Small intestine (tissue), 7 donors: ENCODE measurements at regions not wholly inside any gene's neighbourhood (a gene's known extent, or its start where the extent isn't known, plus 50 kb on each side); places are given as distances from the start of the nearest gene placed in this dataset.

Experiments
- DNase-seq, 2 donors: peaks; one replicate each; pipeline versions ENCODE4 v3.0.0 to v3.0.0-alpha.2; 2013
- FAIRE-seq: peaks from 2 replicates; lab custom pipeline; 2012; peaks lifted over from hg19 to GRCh38; lab: Jason Lieb, UNC
- H3K27ac ChIP-seq, 3 donors: one replicate each; pipeline ENCODE4 v1.5.1; 2013; ENCODE audit warnings: low read length in 2 of 3, mild to moderate bottlenecking in 2 of 3, control low read depth in 1 of 3, inconsistent platforms in 1 of 3, low read depth in 1 of 3, moderate library complexity in 1 of 3
- H3K27me3 ChIP-seq, 3 donors: one replicate each; pipeline ENCODE4 v1.6.1; 2013; ENCODE audit warnings: low read length in 3 of 3, inconsistent platforms in 1 of 3; ENCODE audit not compliant: control insufficient read depth in 3 of 3, insufficient read depth in 3 of 3
- H3K36me3 ChIP-seq, 3 donors: one replicate each; pipeline ENCODE4 v1.6.1; 2013; ENCODE audit warnings: low read length in 3 of 3, inconsistent platforms in 1 of 3, low read depth in 1 of 3, mild to moderate bottlenecking in 1 of 3, moderate library complexity in 1 of 3; ENCODE audit not compliant: control insufficient read depth in 3 of 3, insufficient read depth in 2 of 3
- H3K4me1 ChIP-seq, 3 donors: one replicate each; pipeline ENCODE4 v1.6.1; 2013; ENCODE audit warnings: low read length in 2 of 3, inconsistent platforms in 1 of 3, low read depth in 1 of 3, mild to moderate bottlenecking in 1 of 3, moderate library complexity in 1 of 3; ENCODE audit not compliant: control insufficient read depth in 3 of 3, insufficient read depth in 2 of 3
- H3K4me3 ChIP-seq, 3 donors: one replicate each; pipeline ENCODE4 v1.5.1; 2013; ENCODE audit warnings: low read length in 3 of 3, control low read depth in 1 of 3, inconsistent platforms in 1 of 3, low read depth in 1 of 3, mild to moderate bottlenecking in 1 of 3, moderate library complexity in 1 of 3
- H3K9me3 ChIP-seq, 2 donors: one replicate each; pipeline ENCODE4 v1.6.1; 2013; ENCODE audit warnings: low read depth in 1 of 2, low read length in 1 of 2; ENCODE audit not compliant: control insufficient read depth in 2 of 2, insufficient read depth in 1 of 2
- WGBS, 3 donors: extraction: QIAGEN DNeasy Blood & Tissue Kit; methylation state at CpG; one replicate each; pipeline ENCODE4 v1.1.7; 2013; 5-methylcytosine and 5-hydroxymethylcytosine counted together
- donor health status: healthy with polysubstance abuse.
- donor health status: control.
- donor health status: control.
- donor health status: Bipolar disorder and iron deficiency.
- donor health status: healthy.

DNA sequence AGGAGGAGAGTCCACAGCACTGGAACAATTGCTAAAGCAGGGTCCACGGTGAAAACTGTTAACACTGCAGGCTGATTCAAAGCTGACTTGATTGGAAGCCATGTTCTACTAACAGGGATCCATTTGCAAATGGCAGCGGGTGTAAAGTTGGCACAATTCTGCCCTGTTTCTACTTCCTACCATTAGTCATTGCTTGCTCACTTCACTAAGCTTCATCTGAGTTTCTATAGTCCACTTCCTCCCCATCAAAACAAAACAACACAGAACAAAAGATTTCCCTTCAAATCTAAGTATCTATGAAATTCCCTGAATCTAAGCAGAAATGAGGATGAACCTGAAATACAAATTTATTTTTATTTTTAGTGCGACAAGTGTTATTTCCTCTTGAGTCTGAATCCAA is 187.4 kb upstream of the SOX11 start:
- DNase-seq (no peak), FAIRE-seq (no peak)
- Histone ChIP-seq H3K27ac (no peak overlapping the region), H3K27me3 (no peaks in the 10 kb centered on the region), H3K36me3 (no peaks in the 10 kb centered on the region), H3K4me3 (no peak overlapping the region), H3K9me3 (no peaks in the 10 kb centered on the region), H3K4me1 (no peaks in the 10 kb centered on the region)
- WGBS, 3 donors: 77 to 83% (median 81%) methylated on average over 3 of the region's 3 CpGs

DNA sequence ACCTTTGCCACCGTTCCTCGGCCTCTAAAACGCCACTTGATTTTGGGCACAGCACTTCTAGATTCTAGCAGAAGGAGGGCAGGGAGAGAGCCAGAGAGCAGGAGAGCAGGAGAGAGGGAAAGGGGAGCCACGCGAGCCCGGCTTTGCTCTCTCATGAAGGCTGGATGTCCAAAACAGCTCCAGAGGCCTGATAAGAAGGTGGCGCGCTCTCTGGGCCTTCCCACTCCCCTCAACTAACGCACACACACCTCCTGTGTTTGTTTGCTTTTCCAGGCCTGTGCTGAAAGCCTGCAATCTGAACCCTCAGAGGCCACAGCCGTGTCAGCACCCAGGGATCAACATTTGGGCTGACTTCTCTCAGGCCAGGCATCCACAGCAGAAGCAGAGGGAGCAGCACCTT is 184.8 kb upstream of the SOX11 start:
- FAIRE-seq: no peak
- DNase-seq: no peak

DNA sequence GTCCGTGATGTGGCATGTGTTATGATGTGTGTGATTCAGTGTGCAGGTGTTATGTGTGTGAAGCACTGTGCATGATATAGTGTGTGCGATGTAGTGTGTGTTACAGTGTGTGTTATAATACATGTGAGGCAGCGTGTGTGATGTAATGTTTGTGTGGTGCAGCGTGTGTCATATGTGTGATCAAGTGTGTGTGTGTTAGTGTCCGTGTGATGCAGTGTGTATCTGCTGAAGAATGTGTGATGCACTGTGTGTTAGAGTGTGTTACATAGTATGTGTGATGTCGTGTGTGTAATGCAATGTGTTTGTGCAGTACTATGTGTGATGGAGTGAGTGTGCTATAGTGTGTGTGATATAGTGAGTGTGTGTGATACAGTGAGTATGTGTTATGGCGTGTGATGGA is 182.8 kb upstream of the SOX11 start:
- Histone ChIP-seq H3K4me1 (no peaks in the 10 kb centered on the region), H3K4me3 (no peak overlapping the region), H3K27me3 (no peaks in the 10 kb centered on the region), H3K27ac (no peak overlapping the region), H3K36me3 (no peaks in the 10 kb centered on the region), H3K9me3 (no peaks in the 10 kb centered on the region)
- WGBS, 3 donors: 91 to 97% (median 95%) methylated on average over 7 of the region's 7 CpGs
- DNase-seq: no peak
- no peak for FAIRE-seq

More for the DNA sequence above, 184.8 kb upstream of the SOX11 start:
- WGBS, 3 donors: 60 to 67% (median 63%) methylated on average over 10 of the region's 10 CpGs
- Histone ChIP-seq H3K36me3 (no peaks in the 10 kb centered on the region), H3K27me3 (no peaks in the 10 kb centered on the region), H3K9me3 (no peaks in the 10 kb centered on the region), H3K4me3 (no peak overlapping the region), H3K27ac (no peak overlapping the region), H3K4me1 (no peaks in the 10 kb centered on the region)

GRCh38 chr2:5510082-5510481 is 182.1 kb upstream of the SOX11 start:
- WGBS, 3 donors: 94 to 95% (median 95%) methylated on average over 4 of the region's 4 CpGs
- Histone ChIP-seq H3K4me3 (no peak overlapping the region), H3K4me1 (no peaks in the 10 kb centered on the region), H3K9me3 (no peaks in the 10 kb centered on the region), H3K36me3 (no peaks in the 10 kb centered on the region), H3K27me3 (no peaks in the 10 kb centered on the region), H3K27ac (no peak overlapping the region)
- DNase-seq: no peak
- no peak for FAIRE-seq

DNA sequence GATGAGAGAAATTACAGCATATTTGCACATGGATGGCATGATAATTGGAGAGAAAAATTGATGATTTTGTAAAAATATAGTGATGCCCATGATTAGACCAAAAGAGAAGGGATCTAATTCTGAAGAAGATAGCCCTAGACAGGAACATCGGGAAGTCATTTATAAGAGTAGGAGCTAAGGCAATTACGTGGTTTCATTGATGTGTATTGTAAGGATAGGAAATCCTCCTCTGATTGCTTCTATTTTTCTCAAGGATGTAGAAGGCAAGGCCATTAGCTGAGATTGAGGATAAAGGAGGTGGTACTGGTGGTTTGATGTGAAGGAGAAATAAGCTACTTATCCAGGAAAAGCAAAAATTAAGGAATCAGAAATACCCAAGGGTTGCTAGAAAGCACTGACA is 176.5 kb upstream of the SOX11 start:
- DNase-seq (no peak), FAIRE-seq (no peak)
- 77 to 83% (median 79%) methylated on average over 2 of the region's 2 CpGs for WGBS, 3 donors
- Histone ChIP-seq H3K27ac (no peak overlapping the region), H3K4me1 (peaks cover 0 to 16% (median 0%) of the 10 kb centered on the region in 3 donors), H3K36me3 (no peaks in the 10 kb centered on the region), H3K27me3 (no peaks in the 10 kb centered on the region), H3K9me3 (no peaks in the 10 kb centered on the region), H3K4me3 (no peak overlapping the region)

DNA sequence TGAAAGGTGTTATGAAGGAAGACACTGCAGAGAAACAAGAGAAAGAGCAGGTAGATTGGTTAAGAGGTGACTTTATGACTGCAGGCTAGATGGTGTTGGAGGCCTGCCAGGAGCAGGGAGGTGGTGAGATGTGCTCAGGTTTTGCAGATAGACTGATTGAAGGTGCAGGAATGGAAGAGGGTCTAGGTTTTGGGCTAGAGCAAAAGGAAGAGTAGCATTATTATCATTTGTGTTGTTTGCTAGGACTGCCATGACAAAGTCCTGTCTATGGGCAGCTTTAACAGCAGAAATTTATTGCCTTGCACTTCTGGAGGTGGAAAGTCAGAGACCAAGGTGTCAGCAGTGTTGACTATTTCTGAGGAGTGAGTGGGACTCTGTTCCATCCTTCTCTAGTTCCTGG is 172.9 kb upstream of the SOX11 start:
- DNase-seq: peak in 1 of 2 donors; percentile 63
- no peaks in the 10 kb centered on the region for H3K27me3 ChIP-seq
- H3K27ac ChIP-seq: peak overlapping the region in 1 of 3 donors; percentile 94
- no peaks in the 10 kb centered on the region for H3K36me3 ChIP-seq
- no peaks in the 10 kb centered on the region for H3K9me3 ChIP-seq
- peaks cover 0 to 16% (median 0%) of the 10 kb centered on the region in 3 donors for H3K4me1 ChIP-seq
- no peak overlapping the region for H3K4me3 ChIP-seq
- FAIRE-seq: no peak

DNA sequence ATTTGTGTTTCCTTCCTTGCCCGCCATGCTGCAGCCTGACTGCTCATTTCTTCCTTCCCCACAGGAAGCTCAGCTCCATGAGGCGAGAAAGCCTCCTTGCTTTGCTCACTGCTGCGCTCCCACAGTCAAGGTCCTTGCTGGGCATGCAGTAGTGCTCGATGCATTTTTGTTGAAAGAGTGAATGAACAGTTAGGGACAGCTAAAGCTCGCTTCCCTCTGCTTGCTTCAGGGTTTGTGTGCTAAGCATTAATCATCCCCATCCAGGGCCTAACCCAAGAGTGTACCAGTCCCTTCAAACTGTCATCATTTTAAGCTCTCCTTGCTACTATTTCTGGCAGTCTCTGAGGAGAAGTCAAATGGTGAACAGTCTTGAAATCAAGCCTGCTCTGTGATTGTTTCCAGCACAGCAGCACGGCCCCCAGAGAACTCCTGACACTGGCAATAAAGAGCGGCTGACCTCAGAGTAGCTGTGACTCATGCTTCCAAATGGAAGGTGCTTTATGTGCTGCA is 171.7 kb upstream of the SOX11 start:
- no peaks in the 10 kb centered on the region for H3K9me3 ChIP-seq
- H3K27me3 ChIP-seq: no peaks in the 10 kb centered on the region
- FAIRE-seq: no peak
- H3K27ac ChIP-seq: peak overlapping the region in 1 of 3 donors; percentile 94
- peak in 1 of 2 donors; percentile 90 for DNase-seq
- H3K4me3 ChIP-seq: peak overlapping the region in 1 of 3 donors; percentile 9
- H3K4me1 ChIP-seq: peaks cover 0 to 16% (median 0%) of the 10 kb centered on the region in 3 donors
- WGBS, 3 donors: 37 to 51% (median 41%) methylated on average over 7 of the region's 7 CpGs
- no peaks in the 10 kb centered on the region for H3K36me3 ChIP-seq

GRCh38 chr2:5521461-5521860 is 170.7 kb upstream of the SOX11 start:
- Histone ChIP-seq H3K36me3 (no peaks in the 10 kb centered on the region), H3K4me3 (no peak overlapping the region), H3K27ac (no peak overlapping the region), H3K27me3 (no peaks in the 10 kb centered on the region), H3K4me1 (peaks cover 0 to 16% (median 0%) of the 10 kb centered on the region in 3 donors), H3K9me3 (no peaks in the 10 kb centered on the region)
- 42 to 56% (median 49%) methylated on average over 7 of the region's 7 CpGs for WGBS, 3 donors
- no peak for DNase-seq
- no peak for FAIRE-seq

GRCh38 chr2:5524551-5524950 is 167.6 kb upstream of the SOX11 start:
- H3K27me3 ChIP-seq: no peaks in the 10 kb centered on the region
- no peaks in the 10 kb centered on the region for H3K9me3 ChIP-seq
- 78 to 82% (median 81%) methylated on average over 1 of the region's 1 CpG for WGBS, 3 donors
- DNase-seq (no peak), FAIRE-seq (no peak)
- no peak overlapping the region for H3K27ac ChIP-seq
- no peaks in the 10 kb centered on the region for H3K36me3 ChIP-seq
- peaks cover 0 to 11% (median 0%) of the 10 kb centered on the region in 3 donors for H3K4me1 ChIP-seq
- no peak overlapping the region for H3K4me3 ChIP-seq
